CD1c-positive myeloid dendritic cell (primary cell): ENCODE measurements at regions not wholly inside any gene's neighbourhood (a gene's known extent, or its start where the extent isn't known, plus 50 kb on each side); places are given as distances from the start of the nearest gene placed in this dataset.
A peak's percentile ranks its signal among the peaks of the same experiment; 100 is the strongest.

Experiments used
- DNase-seq: peaks from one replicate; pipeline ENCODE4 v3.0.0-alpha.2; 2016; ENCODE audit errors: extremely low spot score

- no peak for DNase-seq
Measured at GRCh38 chr17:34130544-34130943, 124.5 kb upstream of the CCL2 start.

GRCh38 chr17:34131386-34131785, 123.7 kb upstream of the CCL2 start:
- DNase-seq = no peak

- DNase-seq = no peak
Measured at GRCh38 chr17:34133350-34133749, 121.7 kb upstream of the CCL2 start.

- no peak for DNase-seq
Measured at GRCh38 chr17:34135841-34136240, 119.2 kb upstream of the CCL2 start.

GRCh38 chr17:34140006-34140405, 115.1 kb upstream of the CCL2 start:
- DNase-seq = no peak

- no peak for DNase-seq
Measured at GRCh38 chr17:34141590-34141989, 113.5 kb upstream of the CCL2 start.

- no peak for DNase-seq
Measured at GRCh38 chr17:34143430-34143829, 111.7 kb upstream of the CCL2 start.

- DNase-seq = peak; percentile 20
Measured at GRCh38 chr17:34146440-34147043, 108.5 kb upstream of the CCL2 start.

- DNase-seq = no peak
Measured at GRCh38 chr17:34151102-34151501, 104.0 kb upstream of the CCL2 start.

- DNase-seq = no peak
Measured at GRCh38 chr17:34153991-34154390, 101.1 kb upstream of the CCL2 start.

- DNase-seq = no peak
Measured at GRCh38 chr17:34154961-34155730, 99.9 kb upstream of the CCL2 start.

- DNase-seq = no peak
Measured at GRCh38 chr17:34155947-34156346, 99.1 kb upstream of the CCL2 start.

GRCh38 chr17:34156401-34156740, 98.7 kb upstream of the CCL2 start:
- no peak for DNase-seq

GRCh38 chr17:34156741-34157589, 98.1 kb upstream of the CCL2 start:
- DNase-seq = no peak

- no peak for DNase-seq
Measured at GRCh38 chr17:34161690-34162089, 93.4 kb upstream of the CCL2 start.

GRCh38 chr17:34163123-34163522, 92.0 kb upstream of the CCL2 start:
- DNase-seq = no peak

- DNase-seq = peak; percentile 17
Measured at GRCh38 chr17:34163646-34164045, 91.4 kb upstream of the CCL2 start.

GRCh38 chr17:34164837-34165236, 90.2 kb upstream of the CCL2 start:
- DNase-seq = no peak

GRCh38 chr17:34166352-34166751, 88.7 kb upstream of the CCL2 start:
- no peak for DNase-seq

- no peak for DNase-seq
Measured at GRCh38 chr17:34167354-34167753, 87.7 kb upstream of the CCL2 start.

- no peak for DNase-seq
Measured at GRCh38 chr17:34168989-34169388, 86.1 kb upstream of the CCL2 start.

GRCh38 chr17:34169496-34169895, 85.6 kb upstream of the CCL2 start:
- no peak for DNase-seq
